Activated gamma-delta T cell treated with Interleukin-2 at 50 U/mL for 16 hours (primary cell): ENCODE measurements at regions not wholly inside any gene's neighbourhood (a gene's known extent, or its start where the extent isn't known, plus 50 kb on each side); places are given as distances from the start of the nearest gene placed in this dataset.
"Not testable (repeated sequence)": the region's sequence is repeated elsewhere in the genome, so short reads cannot be mapped to it uniquely, and the experiment has no call there.

Experiments used
- DNase-seq: peaks from one replicate; pipeline ENCODE4 v3.0.0-alpha.2; 2020

- DNase-seq: not testable (repeated sequence)
These were observed 254.5 kb upstream of the PLGLB1 start for GRCh38 chr2:87275974-87276629.

- DNase-seq: not testable (repeated sequence)
These were observed 255.0 kb upstream of the PLGLB1 start for GRCh38 chr2:87276673-87277072.

GRCh38 chr2:87277734-87278133, 256.1 kb upstream of the PLGLB1 start:
- DNase-seq: not testable (repeated sequence)

GRCh38 chr2:87280596-87281355, 259.1 kb upstream of the PLGLB1 start:
- DNase-seq: not testable (repeated sequence)

- not testable (repeated sequence) for DNase-seq
These were observed 262.3 kb upstream of the PLGLB1 start for GRCh38 chr2:87283735-87284470.

- not testable (repeated sequence) for DNase-seq
These were observed 262.8 kb upstream of the PLGLB1 start for GRCh38 chr2:87284471-87284772.

- DNase-seq: not testable (repeated sequence)
These were observed 263.5 kb upstream of the PLGLB1 start for GRCh38 chr2:87285139-87285538.

- not testable (repeated sequence) for DNase-seq
These were observed 269.1 kb upstream of the PLGLB1 start for GRCh38 chr2:87290566-87291307.

GRCh38 chr2:87291400-87292200, 270.0 kb upstream of the PLGLB1 start:
- DNase-seq: not testable (repeated sequence)

GRCh38 chr2:87293931-87294594, 272.4 kb upstream of the PLGLB1 start:
- not testable (repeated sequence) for DNase-seq

- DNase-seq: not testable (repeated sequence)
These were observed 273.5 kb upstream of the PLGLB1 start for GRCh38 chr2:87295135-87295534.

- DNase-seq: not testable (repeated sequence)
These were observed 279.7 kb upstream of the PLGLB1 start for GRCh38 chr2:87301349-87301748.

GRCh38 chr2:87301871-87302270, 280.2 kb upstream of the PLGLB1 start:
- DNase-seq: not testable (repeated sequence)

- not testable (repeated sequence) for DNase-seq
These were observed 287.0 kb upstream of the PLGLB1 start for GRCh38 chr2:87308621-87309020.

GRCh38 chr2:87309785-87310184, 288.1 kb upstream of the PLGLB1 start:
- DNase-seq: not testable (repeated sequence)

- not testable (repeated sequence) for DNase-seq
These were observed 290.3 kb upstream of the PLGLB1 start for GRCh38 chr2:87311896-87312441.

- not testable (repeated sequence) for DNase-seq
These were observed 293.0 kb upstream of the PLGLB1 start for GRCh38 chr2:87314622-87315021.

- not testable (repeated sequence) for DNase-seq
These were observed 293.7 kb upstream of the PLGLB1 start for GRCh38 chr2:87315183-87315902.

- DNase-seq: not testable (repeated sequence)
These were observed 295.5 kb upstream of the PLGLB1 start for GRCh38 chr2:87317193-87317592.

GRCh38 chr2:87318814-87319491, 297.3 kb upstream of the PLGLB1 start:
- DNase-seq: not testable (repeated sequence)
